ENCODE measurements at regions not wholly inside any gene's neighbourhood (a gene's known extent, or its start where the extent isn't known, plus 50 kb on each side); places are given as distances from the start of the nearest gene placed in this dataset.
"Not testable (repeated sequence)": the region's sequence is repeated elsewhere in the genome, so short reads cannot be mapped to it uniquely, and the experiment has no call there.

- no peaks in the 10 kb centered on the region for H3K4me1 ChIP-seq (ENCODE audit: control insufficient read depth, insufficient read depth, low read length)
- peaks cover 5% of the 10 kb centered on the region for H3K27me3 ChIP-seq (replicated peaks; ENCODE audit: control insufficient read depth, insufficient read depth, low read length)
- H3K9me3 ChIP-seq (ENCODE audit: control insufficient read depth, low read length) = peaks cover 11% of the 10 kb centered on the region
- no peak overlapping the region for H3K9ac ChIP-seq (ENCODE audit: low read length)
- H3K4me3 ChIP-seq (ENCODE audit: low read length) = no peak overlapping the region
- H3K36me3 ChIP-seq (ENCODE audit: control insufficient read depth, insufficient read depth, low read length, severe bottlenecking) = no peaks in the 10 kb centered on the region
- DNase-seq (ENCODE audit: low read depth) = no peak
Measured at GRCh38 chr14:58987591-58987990, 200.9 kb upstream of the DAAM1 start.

GRCh38 chr14:58992935-58993334 lies 195.5 kb upstream of the DAAM1 start:
- Histone ChIP-seq H3K9ac (ENCODE audit: low read length) (no peak overlapping the region), H3K4me1 (ENCODE audit: control insufficient read depth, insufficient read depth, low read length) (no peaks in the 10 kb centered on the region), H3K9me3 (ENCODE audit: control insufficient read depth, low read length) (peaks cover 11% of the 10 kb centered on the region), H3K27me3 (replicated peaks; ENCODE audit: control insufficient read depth, insufficient read depth, low read length) (peaks cover 5% of the 10 kb centered on the region), H3K36me3 (ENCODE audit: control insufficient read depth, insufficient read depth, low read length, severe bottlenecking) (no peaks in the 10 kb centered on the region), H3K4me3 (ENCODE audit: low read length) (no peak overlapping the region)
- DNase-seq (ENCODE audit: low read depth) = peak; percentile 28

DNA sequence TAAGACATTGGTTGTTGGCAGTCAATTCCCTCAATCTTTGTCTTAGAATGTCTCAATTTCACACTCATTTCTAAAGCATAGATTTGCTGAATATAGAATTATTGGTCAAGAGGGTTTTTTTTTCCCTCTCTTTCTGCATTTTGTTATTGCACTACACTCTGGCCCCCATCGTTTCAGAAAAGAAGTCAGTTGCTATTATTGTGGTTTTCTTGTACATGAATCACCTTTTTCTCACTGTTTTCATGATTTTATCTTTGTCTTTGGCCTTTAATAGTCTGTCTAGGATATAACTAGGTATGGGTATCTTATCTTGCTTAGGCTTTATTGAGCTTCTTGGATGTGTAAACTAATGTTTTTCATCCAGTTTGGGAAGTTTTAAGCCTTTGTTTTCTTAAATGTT lies 194.3 kb upstream of the DAAM1 start:
- no peak overlapping the region for H3K4me3 ChIP-seq (ENCODE audit: low read length)
- DNase-seq (ENCODE audit: low read depth) = no peak
- no peaks in the 10 kb centered on the region for H3K4me1 ChIP-seq (ENCODE audit: control insufficient read depth, insufficient read depth, low read length)
- H3K9ac ChIP-seq (ENCODE audit: low read length) = no peak overlapping the region
- peaks cover 5% of the 10 kb centered on the region for H3K27me3 ChIP-seq (replicated peaks; ENCODE audit: control insufficient read depth, insufficient read depth, low read length)
- peaks cover 11% of the 10 kb centered on the region for H3K9me3 ChIP-seq (ENCODE audit: control insufficient read depth, low read length)
- H3K36me3 ChIP-seq (ENCODE audit: control insufficient read depth, insufficient read depth, low read length, severe bottlenecking) = no peaks in the 10 kb centered on the region

GRCh38 chr14:59004012-59004411 lies 184.5 kb upstream of the DAAM1 start:
- Histone ChIP-seq H3K4me3 (ENCODE audit: low read length) (no peak overlapping the region), H3K27me3 (replicated peaks; ENCODE audit: control insufficient read depth, insufficient read depth, low read length) (peaks cover 2% of the 10 kb centered on the region), H3K36me3 (ENCODE audit: control insufficient read depth, insufficient read depth, low read length, severe bottlenecking) (no peaks in the 10 kb centered on the region), H3K4me1 (ENCODE audit: control insufficient read depth, insufficient read depth, low read length) (no peaks in the 10 kb centered on the region), H3K9ac (ENCODE audit: low read length) (no peak overlapping the region), H3K9me3 (ENCODE audit: control insufficient read depth, low read length) (no peaks in the 10 kb centered on the region)
- peak; percentile 42 for DNase-seq (ENCODE audit: low read depth)

- not testable (repeated sequence) for H3K9me3 ChIP-seq (ENCODE audit: control insufficient read depth, low read length); H3K36me3 ChIP-seq (ENCODE audit: control insufficient read depth, insufficient read depth, low read length, severe bottlenecking); DNase-seq (ENCODE audit: low read depth); H3K27me3 ChIP-seq (replicated peaks; ENCODE audit: control insufficient read depth, insufficient read depth, low read length); H3K4me1 ChIP-seq (ENCODE audit: control insufficient read depth, insufficient read depth, low read length); H3K9ac ChIP-seq (ENCODE audit: low read length); H3K4me3 ChIP-seq (ENCODE audit: low read length)
Measured at GRCh38 chr14:59006179-59006578, 182.3 kb upstream of the DAAM1 start.

GRCh38 chr14:59009967-59010366 lies 178.5 kb upstream of the DAAM1 start:
- Histone ChIP-seq H3K9me3 (ENCODE audit: control insufficient read depth, low read length) (peaks cover 26% of the 10 kb centered on the region), H3K36me3 (ENCODE audit: control insufficient read depth, insufficient read depth, low read length, severe bottlenecking) (no peaks in the 10 kb centered on the region), H3K9ac (ENCODE audit: low read length) (no peak overlapping the region), H3K4me1 (ENCODE audit: control insufficient read depth, insufficient read depth, low read length) (no peaks in the 10 kb centered on the region), H3K4me3 (ENCODE audit: low read length) (no peak overlapping the region), H3K27me3 (replicated peaks; ENCODE audit: control insufficient read depth, insufficient read depth, low read length) (no peaks in the 10 kb centered on the region)
- no peak for DNase-seq (ENCODE audit: low read depth)

DNA sequence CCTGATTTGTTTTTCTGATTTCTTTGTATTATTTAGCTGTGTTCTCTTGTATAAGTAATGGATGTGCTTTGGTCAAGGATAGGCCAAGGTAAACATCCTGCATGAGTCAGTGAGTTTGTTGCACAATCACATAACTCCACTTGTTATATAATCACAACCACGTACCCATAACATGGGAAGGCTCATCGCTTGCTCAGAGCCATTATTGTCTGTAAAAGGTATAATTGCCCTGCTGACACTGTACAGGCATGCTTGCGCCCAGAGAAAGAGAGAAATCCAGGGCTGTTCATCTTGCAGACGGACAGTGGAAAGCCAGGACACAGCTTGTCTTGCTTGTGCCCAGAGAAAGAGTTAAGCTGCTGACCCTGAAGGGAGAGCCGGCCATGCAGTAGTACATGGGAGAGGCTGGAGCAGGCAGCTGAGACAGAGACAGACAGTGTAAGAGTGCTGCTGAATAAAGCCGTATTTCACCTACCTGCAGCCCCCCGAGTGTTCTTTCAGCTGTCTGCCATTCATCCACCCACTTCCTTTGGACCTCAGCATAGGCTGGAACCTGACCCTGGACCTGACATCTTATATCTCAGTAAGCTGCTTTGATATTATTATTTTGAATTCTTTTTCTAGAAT lies 174.7 kb upstream of the DAAM1 start:
- no peaks in the 10 kb centered on the region for H3K27me3 ChIP-seq (replicated peaks; ENCODE audit: control insufficient read depth, insufficient read depth, low read length)

DNA sequence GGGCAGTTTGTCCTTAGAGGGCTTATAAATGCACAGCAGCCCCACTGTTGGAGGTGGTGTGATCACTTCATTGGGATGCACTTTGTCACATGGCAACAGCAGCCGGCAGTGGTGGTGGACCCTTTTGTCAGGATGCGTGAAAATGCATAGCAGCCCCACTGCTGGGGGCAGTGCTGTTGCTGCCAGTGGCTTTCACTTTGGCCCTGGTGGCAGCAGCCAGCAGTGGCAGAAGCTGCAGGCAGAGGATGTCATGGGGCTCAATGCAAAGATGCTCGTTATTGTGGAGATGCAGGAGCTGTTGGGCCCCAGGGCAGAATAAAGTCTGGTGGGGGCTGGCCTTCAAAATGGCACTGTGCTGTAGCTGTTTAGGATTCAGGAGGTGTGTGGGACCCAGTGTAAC lies 173.0 kb upstream of the DAAM1 start:
- Histone ChIP-seq H3K4me1 (ENCODE audit: control insufficient read depth, insufficient read depth, low read length) (no peaks in the 10 kb centered on the region), H3K4me3 (ENCODE audit: low read length) (no peak overlapping the region), H3K27me3 (replicated peaks; ENCODE audit: control insufficient read depth, insufficient read depth, low read length) (no peaks in the 10 kb centered on the region), H3K9ac (ENCODE audit: low read length) (no peak overlapping the region), H3K9me3 (ENCODE audit: control insufficient read depth, low read length) (peaks cover 26% of the 10 kb centered on the region), H3K36me3 (ENCODE audit: control insufficient read depth, insufficient read depth, low read length, severe bottlenecking) (no peaks in the 10 kb centered on the region)
- no peak for DNase-seq (ENCODE audit: low read depth)

More for the DNA sequence above, 174.7 kb upstream of the DAAM1 start:
- H3K9me3 ChIP-seq (ENCODE audit: control insufficient read depth, low read length) = peaks cover 26% of the 10 kb centered on the region
- no peak overlapping the region for H3K9ac ChIP-seq (ENCODE audit: low read length)
- H3K4me1 ChIP-seq (ENCODE audit: control insufficient read depth, insufficient read depth, low read length) = no peaks in the 10 kb centered on the region
- H3K36me3 ChIP-seq (ENCODE audit: control insufficient read depth, insufficient read depth, low read length, severe bottlenecking) = no peaks in the 10 kb centered on the region
- no peak overlapping the region for H3K4me3 ChIP-seq (ENCODE audit: low read length)
- DNase-seq (ENCODE audit: low read depth) = no peak

DNA sequence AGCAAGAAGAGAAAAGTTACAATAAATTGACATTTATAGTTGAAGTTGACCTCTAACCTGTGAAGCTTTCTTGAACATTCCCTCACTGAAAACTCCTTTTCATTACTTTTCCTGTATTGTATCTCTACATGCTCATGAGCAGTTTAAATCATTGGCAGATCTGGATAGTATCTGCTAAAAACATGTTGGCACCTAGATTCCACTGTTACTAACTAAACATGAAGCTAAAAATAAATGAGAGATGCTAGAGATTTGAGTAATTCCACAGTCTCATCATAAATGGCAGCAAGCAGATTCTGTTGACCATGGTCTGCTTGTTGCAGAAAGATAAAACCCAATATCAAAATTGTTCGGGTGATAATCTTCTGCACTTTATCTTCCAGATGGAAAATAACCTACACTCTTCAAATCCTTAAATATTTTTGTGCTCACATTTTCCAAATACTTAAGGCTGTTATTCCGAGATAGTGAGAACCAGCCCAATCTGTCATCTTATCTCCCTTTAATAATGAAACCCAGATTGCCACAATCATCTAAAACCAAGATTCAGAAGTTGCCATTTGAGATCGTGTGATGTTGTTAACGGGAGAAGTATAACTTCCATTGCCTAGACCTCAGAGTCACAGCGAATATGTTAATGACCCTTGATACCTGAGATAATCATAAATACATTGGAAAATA lies 171.0 kb upstream of the DAAM1 start:
- no peaks in the 10 kb centered on the region for H3K4me1 ChIP-seq (ENCODE audit: control insufficient read depth, insufficient read depth, low read length)
- no peaks in the 10 kb centered on the region for H3K27me3 ChIP-seq (replicated peaks; ENCODE audit: control insufficient read depth, insufficient read depth, low read length)
- no peak overlapping the region for H3K4me3 ChIP-seq (ENCODE audit: low read length)
- no peak for DNase-seq (ENCODE audit: low read depth)
- peaks cover 15% of the 10 kb centered on the region for H3K9me3 ChIP-seq (ENCODE audit: control insufficient read depth, low read length)
- H3K9ac ChIP-seq (ENCODE audit: low read length) = no peak overlapping the region
- H3K36me3 ChIP-seq (ENCODE audit: control insufficient read depth, insufficient read depth, low read length, severe bottlenecking) = no peaks in the 10 kb centered on the region

DNA sequence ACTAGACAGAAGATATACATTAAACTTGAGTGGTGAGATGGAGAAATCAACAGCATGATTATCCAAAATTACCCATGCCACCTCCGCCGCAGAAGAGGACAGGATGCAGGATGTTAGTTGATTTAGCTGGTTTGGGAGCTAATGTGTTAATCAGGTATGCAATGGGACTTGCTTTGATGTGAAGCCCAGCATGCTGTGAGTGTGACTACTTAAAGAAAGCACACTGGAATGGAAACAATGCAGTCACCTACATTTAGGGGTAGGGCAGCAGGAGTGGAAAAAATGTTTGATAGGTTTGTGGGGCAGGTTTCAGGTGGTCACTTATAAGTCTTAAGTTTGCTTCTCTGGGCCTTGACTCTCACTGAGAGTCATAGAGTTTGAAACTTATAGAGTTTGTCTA lies 170.0 kb upstream of the DAAM1 start:
- peaks cover 6% of the 10 kb centered on the region for H3K9me3 ChIP-seq (ENCODE audit: control insufficient read depth, low read length)
- no peak overlapping the region for H3K9ac ChIP-seq (ENCODE audit: low read length)
- H3K27me3 ChIP-seq (replicated peaks; ENCODE audit: control insufficient read depth, insufficient read depth, low read length) = no peaks in the 10 kb centered on the region
- H3K4me3 ChIP-seq (ENCODE audit: low read length) = no peak overlapping the region
- H3K4me1 ChIP-seq (ENCODE audit: control insufficient read depth, insufficient read depth, low read length) = no peaks in the 10 kb centered on the region
- no peak for DNase-seq (ENCODE audit: low read depth)
- no peaks in the 10 kb centered on the region for H3K36me3 ChIP-seq (ENCODE audit: control insufficient read depth, insufficient read depth, low read length, severe bottlenecking)

- DNase-seq (ENCODE audit: low read depth) = no peak
- Histone ChIP-seq H3K9me3 (ENCODE audit: control insufficient read depth, low read length) (peaks cover 1% of the 10 kb centered on the region), H3K36me3 (ENCODE audit: control insufficient read depth, insufficient read depth, low read length, severe bottlenecking) (no peaks in the 10 kb centered on the region), H3K4me3 (ENCODE audit: low read length) (no peak overlapping the region), H3K4me1 (ENCODE audit: control insufficient read depth, insufficient read depth, low read length) (no peaks in the 10 kb centered on the region), H3K27me3 (replicated peaks; ENCODE audit: control insufficient read depth, insufficient read depth, low read length) (no peaks in the 10 kb centered on the region), H3K9ac (ENCODE audit: low read length) (no peak overlapping the region)
Measured at GRCh38 chr14:59018978-59019377, 169.5 kb upstream of the DAAM1 start.

GRCh38 chr14:59020382-59020781 lies 168.1 kb upstream of the DAAM1 start:
- H3K27me3 ChIP-seq (replicated peaks; ENCODE audit: control insufficient read depth, insufficient read depth, low read length) = no peaks in the 10 kb centered on the region
- no peak overlapping the region for H3K9ac ChIP-seq (ENCODE audit: low read length)
- no peak overlapping the region for H3K4me3 ChIP-seq (ENCODE audit: low read length)
- H3K4me1 ChIP-seq (ENCODE audit: control insufficient read depth, insufficient read depth, low read length) = no peaks in the 10 kb centered on the region
- no peaks in the 10 kb centered on the region for H3K9me3 ChIP-seq (ENCODE audit: control insufficient read depth, low read length)
- peak; percentile 50 for DNase-seq (ENCODE audit: low read depth)
- H3K36me3 ChIP-seq (ENCODE audit: control insufficient read depth, insufficient read depth, low read length, severe bottlenecking) = no peaks in the 10 kb centered on the region

All from adipocyte (in vitro differentiated cells).